WERI-Rb-1 (cell line): ENCODE measurements at regions not wholly inside any gene's neighbourhood (a gene's known extent, or its start where the extent isn't known, plus 50 kb on each side); places are given as distances from the start of the nearest gene placed in this dataset.
"Not testable (repeated sequence)": the region's sequence is repeated elsewhere in the genome, so short reads cannot be mapped to it uniquely, and the experiment has no call there.

Source experiments
- DNase-seq: peaks from one replicate; pipeline ENCODE4 v3.0.0-alpha.2; 2020
- H3K27ac ChIP-seq: fragments of 250-450 bp; sonication (Bioruptor Pico); 2 replicates; pipeline ENCODE4 v1.5.1; 2020; ENCODE audit warnings: mild to moderate bottlenecking, moderate library complexity
- H3K27me3 ChIP-seq: fragments of 250-450 bp; sonication (Bioruptor Pico); 2 replicates; pipeline ENCODE4 v1.5.1; 2021; ENCODE audit warnings: mild to moderate bottlenecking, low read depth, moderate library complexity; ENCODE audit not compliant: insufficient read depth, severe bottlenecking
- H3K36me3 ChIP-seq: fragments of 250-450 bp; sonication (Bioruptor Pico); 2 replicates; pipeline ENCODE4 v1.5.1; 2020; ENCODE audit warnings: mild to moderate bottlenecking, moderate library complexity
- H3K4me3 ChIP-seq: 2 replicates; pipeline ENCODE4 v1.5.1; 2011; ENCODE audit warnings: low read depth, mild to moderate bottlenecking, control low read depth, low read length
- H3K9me3 ChIP-seq: fragments of 250-450 bp; sonication (Bioruptor Pico); 2 replicates; pipeline ENCODE4 v1.5.1; 2021; ENCODE audit warnings: mild to moderate bottlenecking, moderate library complexity; ENCODE audit not compliant: severe bottlenecking
- TF ChIP-seq, protein P1 (sequence below): IDR thresholded peaks from 2 replicates; pipeline ENCODE4 v1.5.1; 2011; ENCODE audit warnings: low read depth, mild to moderate bottlenecking, control low read depth, inconsistent platforms, low read length

DNA sequence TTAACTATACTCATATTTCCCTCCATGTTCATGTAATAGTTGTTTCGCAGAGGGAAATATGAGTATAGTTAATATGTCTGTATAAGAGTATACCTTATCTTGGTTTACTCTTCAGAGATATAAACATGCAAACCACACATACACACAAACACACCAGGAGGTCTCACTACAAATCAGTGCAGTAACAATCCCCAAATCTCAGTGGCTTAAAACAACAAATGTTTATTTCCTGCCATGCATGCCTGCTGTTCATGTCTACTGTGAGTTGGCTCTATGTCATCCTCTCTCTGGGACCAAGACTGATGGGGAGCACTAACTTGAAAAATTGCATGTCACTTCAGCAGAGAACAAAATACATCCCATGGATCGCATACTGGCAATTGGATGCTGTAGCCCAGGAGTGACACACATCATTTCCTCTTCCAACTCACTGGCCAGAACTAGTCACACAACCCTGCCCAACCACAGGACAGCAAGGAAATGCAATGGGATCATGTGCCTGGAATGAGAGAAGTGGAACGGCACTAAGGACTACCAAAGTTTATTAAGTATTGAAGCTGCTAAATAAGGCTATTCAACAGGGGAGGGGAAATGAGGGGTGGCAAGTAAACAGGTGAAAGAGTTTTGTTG is 89.0 kb upstream of the DTNBP1 start:
- Histone ChIP-seq H3K27ac (no peak overlapping the region), H3K9me3 (peaks cover 2% of the 10 kb centered on the region), H3K4me3 (no peak overlapping the region), H3K27me3 (no peaks in the 10 kb centered on the region), H3K36me3 (no peaks in the 10 kb centered on the region)
- DNase-seq, result no peak
- TF ChIP-seq, protein P1, sequence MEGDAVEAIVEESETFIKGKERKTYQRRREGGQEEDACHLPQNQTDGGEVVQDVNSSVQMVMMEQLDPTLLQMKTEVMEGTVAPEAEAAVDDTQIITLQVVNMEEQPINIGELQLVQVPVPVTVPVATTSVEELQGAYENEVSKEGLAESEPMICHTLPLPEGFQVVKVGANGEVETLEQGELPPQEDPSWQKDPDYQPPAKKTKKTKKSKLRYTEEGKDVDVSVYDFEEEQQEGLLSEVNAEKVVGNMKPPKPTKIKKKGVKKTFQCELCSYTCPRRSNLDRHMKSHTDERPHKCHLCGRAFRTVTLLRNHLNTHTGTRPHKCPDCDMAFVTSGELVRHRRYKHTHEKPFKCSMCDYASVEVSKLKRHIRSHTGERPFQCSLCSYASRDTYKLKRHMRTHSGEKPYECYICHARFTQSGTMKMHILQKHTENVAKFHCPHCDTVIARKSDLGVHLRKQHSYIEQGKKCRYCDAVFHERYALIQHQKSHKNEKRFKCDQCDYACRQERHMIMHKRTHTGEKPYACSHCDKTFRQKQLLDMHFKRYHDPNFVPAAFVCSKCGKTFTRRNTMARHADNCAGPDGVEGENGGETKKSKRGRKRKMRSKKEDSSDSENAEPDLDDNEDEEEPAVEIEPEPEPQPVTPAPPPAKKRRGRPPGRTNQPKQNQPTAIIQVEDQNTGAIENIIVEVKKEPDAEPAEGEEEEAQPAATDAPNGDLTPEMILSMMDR, result no peak

DNA sequence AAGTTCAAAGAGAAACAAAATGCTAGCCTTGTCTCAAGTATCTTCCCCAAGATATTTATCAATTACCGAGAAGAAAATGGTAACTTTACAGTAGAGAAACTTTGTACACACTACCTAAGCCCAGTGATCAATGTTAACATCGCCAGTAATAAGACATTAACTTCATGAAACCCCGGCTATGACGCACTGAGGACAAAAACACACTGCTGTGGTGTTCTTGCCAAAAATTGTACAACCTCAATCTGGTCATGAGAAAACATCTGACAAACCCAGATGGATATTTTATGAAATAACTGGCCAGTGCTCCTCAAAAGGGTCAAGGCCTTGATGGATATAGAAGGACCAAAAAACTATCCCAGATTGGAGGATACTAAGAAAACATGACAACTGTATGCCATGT is 85.5 kb upstream of the DTNBP1 start:
- Histone ChIP-seq H3K27me3 (no peaks in the 10 kb centered on the region), H3K9me3 (peaks cover 5% of the 10 kb centered on the region), H3K4me3 (no peak overlapping the region), H3K36me3 (no peaks in the 10 kb centered on the region), H3K27ac (no peak overlapping the region)
- TF ChIP-seq, protein P1, result no peak
- DNase-seq, result no peak

DNA sequence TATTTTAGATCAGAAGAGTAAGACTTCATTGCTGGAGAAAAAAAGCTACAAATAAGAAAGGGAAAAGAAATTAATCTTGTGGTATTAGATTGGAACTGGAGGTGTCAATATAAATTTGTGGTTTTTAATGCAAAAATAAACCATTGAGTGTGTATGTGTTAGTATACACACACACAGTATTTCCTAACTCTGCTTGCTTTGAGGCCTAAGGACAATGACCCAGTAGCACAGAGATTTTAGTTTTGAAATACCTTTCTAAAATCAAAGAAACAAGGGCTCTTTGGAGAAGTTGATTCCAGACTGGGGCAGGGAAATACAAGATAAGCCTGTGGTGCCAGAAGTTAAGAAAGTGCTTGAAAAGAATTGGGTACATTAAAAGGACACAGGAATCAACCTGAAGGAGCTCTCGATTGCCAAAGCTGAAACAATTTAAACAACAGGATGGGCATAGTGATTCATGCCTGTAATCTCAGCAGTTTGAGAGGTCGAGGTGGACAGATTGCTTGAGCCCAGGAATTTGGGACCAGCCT is 84.6 kb upstream of the DTNBP1 start:
- Histone ChIP-seq H3K27me3 (no peaks in the 10 kb centered on the region), H3K9me3 (peaks cover 5% of the 10 kb centered on the region), H3K36me3 (no peaks in the 10 kb centered on the region), H3K4me3 (no peak overlapping the region), H3K27ac (no peak overlapping the region)
- DNase-seq, result no peak
- TF ChIP-seq, protein P1, result no peak

DNA sequence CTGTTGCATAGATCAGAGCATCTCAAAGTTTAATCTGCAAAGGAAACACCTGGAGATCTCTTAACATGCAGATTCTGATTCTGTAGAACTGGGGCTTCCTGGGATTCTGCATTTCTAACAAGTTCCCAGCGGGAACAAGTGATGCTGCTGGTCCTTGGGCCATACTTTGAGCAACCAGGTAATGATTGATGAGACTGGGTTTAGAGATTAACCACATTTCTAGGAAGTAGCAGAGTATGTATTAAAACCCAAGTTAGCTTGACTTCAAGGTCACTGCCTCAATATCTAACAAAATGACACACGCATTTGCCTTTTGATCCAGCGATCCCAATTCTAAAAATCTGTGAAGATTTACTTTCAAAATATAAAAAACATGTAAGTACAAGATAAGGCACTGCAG is 83.0 kb upstream of the DTNBP1 start:
- no peak for DNase-seq
- TF ChIP-seq, protein P1, result no peak
- no peaks in the 10 kb centered on the region for H3K36me3 ChIP-seq
- H3K27me3 ChIP-seq, result no peaks in the 10 kb centered on the region
- H3K9me3 ChIP-seq, result peaks cover 5% of the 10 kb centered on the region
- no peak overlapping the region for H3K27ac ChIP-seq
- no peak overlapping the region for H3K4me3 ChIP-seq

DNA sequence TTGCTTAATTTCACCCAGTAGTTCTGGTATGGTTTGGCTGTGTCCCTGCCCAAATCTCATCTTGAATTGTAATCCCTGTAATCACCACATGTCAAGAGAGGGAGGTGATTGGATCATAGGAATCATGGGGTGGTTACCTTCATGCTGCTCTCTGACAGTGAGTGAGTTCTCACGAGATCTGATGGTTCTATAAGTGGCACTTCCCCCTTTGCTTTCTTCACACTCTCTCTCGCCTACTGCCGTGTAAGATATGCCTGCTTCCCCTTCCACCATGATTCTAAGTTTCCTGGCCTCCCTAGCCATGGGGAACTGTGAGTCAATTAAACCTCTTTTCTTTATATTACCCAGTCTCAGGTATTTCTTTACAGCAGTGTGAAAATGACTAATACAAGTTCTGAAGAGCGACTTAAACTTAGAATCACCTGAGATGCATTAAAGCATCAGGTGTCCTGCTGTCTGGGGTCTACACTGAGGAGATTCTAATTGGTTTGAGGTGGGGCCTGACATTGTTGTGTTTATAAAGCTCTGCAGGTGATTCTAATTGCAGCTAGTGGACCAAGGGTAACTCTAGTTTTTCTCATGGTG is 82.1 kb upstream of the DTNBP1 start:
- no peak overlapping the region for H3K27ac ChIP-seq
- H3K36me3 ChIP-seq, result no peaks in the 10 kb centered on the region
- TF ChIP-seq, protein P1, result no peak
- H3K27me3 ChIP-seq, result no peaks in the 10 kb centered on the region
- peaks cover 5% of the 10 kb centered on the region for H3K9me3 ChIP-seq
- no peak for DNase-seq
- no peak overlapping the region for H3K4me3 ChIP-seq

DNA sequence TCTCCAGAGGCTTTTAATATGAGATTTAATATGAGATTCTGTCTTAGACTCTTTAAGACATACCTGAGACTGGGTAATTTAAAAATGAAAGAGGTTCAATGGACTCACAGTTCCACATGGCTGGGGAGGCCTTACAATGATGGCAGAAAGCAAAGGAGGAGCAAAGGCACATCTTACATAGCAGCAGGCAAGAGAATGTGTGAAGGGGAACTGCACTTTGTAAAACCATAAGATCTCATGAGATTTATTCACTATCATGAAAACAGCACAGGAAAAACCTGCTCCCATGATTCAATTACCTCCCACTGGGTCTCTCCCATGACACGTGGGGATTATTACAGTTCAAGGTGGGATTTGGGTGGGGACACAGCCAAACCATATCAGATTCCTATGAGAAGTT is 79.2 kb upstream of the DTNBP1 start:
- not testable (repeated sequence) for DNase-seq, H3K4me3 ChIP-seq, H3K27me3 ChIP-seq, H3K27ac ChIP-seq, H3K9me3 ChIP-seq, H3K36me3 ChIP-seq
